Stimulated activated CD4-positive, alpha-beta T cell treated with anti-CD3 and anti-CD28 coated beads, Interleukin-4, amount 100 ng/mL, for 48 hours (primary cell): ENCODE measurements at regions not wholly inside any gene's neighbourhood (a gene's known extent, or its start where the extent isn't known, plus 50 kb on each side); places are given as distances from the start of the nearest gene placed in this dataset.

Source experiments
- DNase-seq, 2 donors: peaks; one replicate each; pipeline ENCODE4 v3.0.0-alpha.2; 2020; ENCODE audit warnings: low read depth in 2 of 2

GRCh38 chr6:19454001-19454720 lies 383.0 kb upstream of the ID4 start:
- DNase-seq: no peak

- DNase-seq: no peak
These were observed 382.3 kb upstream of the ID4 start for GRCh38 chr6:19454721-19455392.

GRCh38 chr6:19463250-19463649 lies 373.9 kb upstream of the ID4 start:
- no peak for DNase-seq

- DNase-seq: no peak
These were observed 373.2 kb upstream of the ID4 start for GRCh38 chr6:19463925-19464324.

GRCh38 chr6:19465256-19465655 lies 371.9 kb upstream of the ID4 start:
- DNase-seq: no peak

GRCh38 chr6:19465760-19466159 lies 371.4 kb upstream of the ID4 start:
- DNase-seq: no peak

- no peak for DNase-seq
These were observed 366.8 kb upstream of the ID4 start for GRCh38 chr6:19470333-19470732.

GRCh38 chr6:19472153-19472552 lies 365.0 kb upstream of the ID4 start:
- no peak for DNase-seq

GRCh38 chr6:19472850-19473249 lies 364.3 kb upstream of the ID4 start:
- DNase-seq: no peak

- DNase-seq: no peak
These were observed 359.6 kb upstream of the ID4 start for GRCh38 chr6:19477563-19477962.

GRCh38 chr6:19478273-19478672 lies 358.9 kb upstream of the ID4 start:
- no peak for DNase-seq

GRCh38 chr6:19478992-19479391 lies 358.2 kb upstream of the ID4 start:
- no peak for DNase-seq

GRCh38 chr6:19479551-19479950 lies 357.6 kb upstream of the ID4 start:
- DNase-seq: no peak

GRCh38 chr6:19492636-19493405 lies 344.3 kb upstream of the ID4 start:
- DNase-seq: no peak

- no peak for DNase-seq
These were observed 335.4 kb upstream of the ID4 start for GRCh38 chr6:19501737-19502245.

- DNase-seq: no peak
These were observed 334.9 kb upstream of the ID4 start for GRCh38 chr6:19502301-19502700.

- no peak for DNase-seq
These were observed 321.2 kb upstream of the ID4 start for GRCh38 chr6:19515939-19516338.

GRCh38 chr6:19519941-19520340 lies 317.2 kb upstream of the ID4 start:
- DNase-seq: no peak

- DNase-seq: no peak
These were observed 312.6 kb upstream of the ID4 start for GRCh38 chr6:19524366-19525186.

- no peak for DNase-seq
These were observed 311.5 kb upstream of the ID4 start for GRCh38 chr6:19525673-19526072.

- DNase-seq: no peak
These were observed 307.0 kb upstream of the ID4 start for GRCh38 chr6:19530188-19530587.

- DNase-seq: no peak
These were observed 301.8 kb upstream of the ID4 start for GRCh38 chr6:19535351-19535750.
